SW480 (cell line): ENCODE measurements at regions not wholly inside any gene's neighbourhood (a gene's known extent, or its start where the extent isn't known, plus 50 kb on each side); places are given as distances from the start of the nearest gene placed in this dataset.
A peak's percentile ranks its signal among the peaks of the same experiment; 100 is the strongest.

ENCODE experiments used
- DNase-seq: peaks from one replicate; pipeline ENCODE4 v3.0.0-alpha.2; 2016; ENCODE audit warnings: low spot score

GRCh38 chr2:42933824-42934254 lies 141.5 kb upstream of the HAAO start:
- no peak for DNase-seq

GRCh38 chr2:42932271-42933151 lies 140.1 kb upstream of the HAAO start:
- no peak for DNase-seq

- no peak for DNase-seq
Observed at GRCh38 chr2:42931818-42932195, 139.4 kb upstream of the HAAO start.

- DNase-seq = peak; percentile 29
Observed at GRCh38 chr2:42931146-42931817, 138.9 kb upstream of the HAAO start.

GRCh38 chr2:42930025-42930581 lies 137.7 kb upstream of the HAAO start:
- DNase-seq = no peak

- no peak for DNase-seq
Observed at GRCh38 chr2:42929546-42930024, 137.2 kb upstream of the HAAO start.

- peak; percentile 30 for DNase-seq
Observed at GRCh38 chr2:42928692-42929545, 136.5 kb upstream of the HAAO start.

- no peak for DNase-seq
Observed at GRCh38 chr2:42928161-42928691, 135.8 kb upstream of the HAAO start.

GRCh38 chr2:42927334-42928160 lies 135.2 kb upstream of the HAAO start:
- no peak for DNase-seq

GRCh38 chr2:42926434-42927333 lies 134.3 kb upstream of the HAAO start:
- DNase-seq = no peak

GRCh38 chr2:42925742-42926433 lies 133.5 kb upstream of the HAAO start:
- no peak for DNase-seq

- no peak for DNase-seq
Observed at GRCh38 chr2:42924418-42924886, 132.1 kb upstream of the HAAO start.

- DNase-seq = no peak
Observed at GRCh38 chr2:42923580-42924417, 131.4 kb upstream of the HAAO start.

GRCh38 chr2:42922790-42923579 lies 130.6 kb upstream of the HAAO start:
- DNase-seq = no peak

- no peak for DNase-seq
Observed at GRCh38 chr2:42922293-42922692, 129.9 kb upstream of the HAAO start.

GRCh38 chr2:42921721-42922120 lies 129.3 kb upstream of the HAAO start:
- no peak for DNase-seq

GRCh38 chr2:42921147-42921520 lies 128.8 kb upstream of the HAAO start:
- DNase-seq = no peak
